Jurkat, Clone E6-1 (cell line): ENCODE measurements at regions not wholly inside any gene's neighbourhood (a gene's known extent, or its start where the extent isn't known, plus 50 kb on each side); places are given as distances from the start of the nearest gene placed in this dataset.
"Not testable (repeated sequence)": the region's sequence is repeated elsewhere in the genome, so short reads cannot be mapped to it uniquely, and the experiment has no call there.

Experiments
- DNase-seq: peaks from one replicate; pipeline ENCODE4 v3.0.0-alpha.2; 2011; ENCODE audit warnings: low read depth, low spot score
- H3K4me3 ChIP-seq: 2 replicates; pipeline ENCODE4 v1.5.1; 2011; ENCODE audit warnings: mild to moderate bottlenecking, low read length, control low read depth, moderate library complexity

GRCh38 chr12:90460681-90461080 is 494.3 kb downstream of the CCER1 start:
- no peak overlapping the region for H3K4me3 ChIP-seq
- no peak for DNase-seq

DNA sequence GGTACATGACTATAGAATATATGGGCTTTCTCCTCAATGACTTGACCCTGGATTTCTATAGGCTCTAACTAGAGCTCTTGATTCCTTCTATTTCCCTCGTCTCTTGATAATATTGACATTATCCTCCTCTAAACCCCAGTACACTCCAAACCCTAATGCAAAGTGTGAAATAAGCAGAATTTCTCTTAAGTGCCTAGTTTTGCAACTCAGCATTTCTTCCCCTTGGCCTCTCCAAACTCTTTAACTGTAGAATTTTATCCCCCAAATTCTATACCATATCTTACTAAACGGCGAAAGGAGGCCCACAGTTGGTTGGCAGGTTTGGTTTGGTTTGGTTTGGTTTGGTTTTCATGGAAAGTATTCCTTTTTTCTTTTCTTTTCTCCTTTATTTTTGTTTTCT is 498.7 kb downstream of the CCER1 start:
- no peak overlapping the region for H3K4me3 ChIP-seq
- DNase-seq, result no peak

DNA sequence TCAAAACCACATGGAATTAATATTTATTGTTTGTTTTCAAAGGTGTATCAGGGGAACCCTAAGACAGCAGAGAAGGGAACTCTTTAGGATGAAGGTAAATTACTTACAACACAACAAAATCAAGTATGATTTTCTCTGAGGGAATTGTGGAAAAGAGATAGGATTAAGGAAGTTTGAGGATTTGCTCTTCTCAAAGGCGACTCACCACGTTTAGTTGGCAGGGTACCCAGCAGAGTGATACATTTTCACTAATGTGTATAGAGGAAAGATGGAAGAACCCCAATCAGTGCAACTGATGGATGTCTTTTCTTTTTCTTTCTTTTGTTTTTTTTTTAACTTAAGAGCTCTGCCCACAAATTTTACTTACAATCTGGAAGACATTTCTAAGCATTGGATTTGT is 499.2 kb downstream of the CCER1 start:
- no peak overlapping the region for H3K4me3 ChIP-seq
- DNase-seq, result no peak

- DNase-seq, result no peak
- no peak overlapping the region for H3K4me3 ChIP-seq
Observed at GRCh38 chr12:90449611-90450010, 505.4 kb downstream of the CCER1 start.

DNA sequence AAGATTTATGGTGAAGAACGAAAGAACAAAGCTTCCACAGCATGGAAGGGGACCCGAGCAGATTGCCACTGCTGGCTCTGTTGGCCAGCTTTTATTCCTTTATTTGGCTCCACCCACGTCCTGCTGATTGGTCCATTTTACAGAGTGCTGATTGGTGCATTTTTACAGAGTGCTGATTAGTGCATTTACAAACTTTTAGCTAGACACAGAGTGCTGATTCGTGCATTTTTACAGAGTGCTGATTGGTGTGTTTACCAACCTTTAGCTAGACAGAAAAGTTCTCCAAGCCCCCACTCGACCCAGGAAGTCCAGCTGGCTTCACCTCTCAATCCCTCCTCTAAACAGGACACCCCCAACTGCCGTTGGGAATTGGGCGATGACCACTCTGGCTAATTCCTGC is 511.5 kb downstream of the CCER1 start:
- not testable (repeated sequence) for DNase-seq, H3K4me3 ChIP-seq

- no peak overlapping the region for H3K4me3 ChIP-seq
- no peak for DNase-seq
Observed at GRCh38 chr12:90441431-90441830, 513.5 kb downstream of the CCER1 start.

GRCh38 chr12:90428881-90429280 is 526.1 kb downstream of the CCER1 start:
- DNase-seq, result no peak
- H3K4me3 ChIP-seq, result no peak overlapping the region

DNA sequence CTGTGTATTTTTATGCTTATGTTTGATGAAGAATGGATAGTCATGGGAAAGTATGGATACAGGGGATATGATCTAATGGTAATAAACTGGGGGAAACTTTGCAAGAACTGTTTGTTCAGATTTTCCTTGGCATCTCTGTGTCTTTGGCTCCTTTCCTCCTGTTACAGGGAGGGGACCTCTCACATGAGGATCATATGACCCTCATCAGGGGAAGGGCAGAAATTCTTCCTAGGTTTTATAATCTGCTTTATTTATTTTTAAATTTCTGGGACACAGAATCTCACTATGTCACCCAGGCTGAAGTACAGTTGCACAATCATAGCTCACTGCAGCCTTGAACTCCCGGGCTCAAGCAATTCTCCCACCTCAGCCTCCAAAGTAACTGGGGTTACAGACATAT is 526.5 kb downstream of the CCER1 start:
- DNase-seq, result no peak

DNA sequence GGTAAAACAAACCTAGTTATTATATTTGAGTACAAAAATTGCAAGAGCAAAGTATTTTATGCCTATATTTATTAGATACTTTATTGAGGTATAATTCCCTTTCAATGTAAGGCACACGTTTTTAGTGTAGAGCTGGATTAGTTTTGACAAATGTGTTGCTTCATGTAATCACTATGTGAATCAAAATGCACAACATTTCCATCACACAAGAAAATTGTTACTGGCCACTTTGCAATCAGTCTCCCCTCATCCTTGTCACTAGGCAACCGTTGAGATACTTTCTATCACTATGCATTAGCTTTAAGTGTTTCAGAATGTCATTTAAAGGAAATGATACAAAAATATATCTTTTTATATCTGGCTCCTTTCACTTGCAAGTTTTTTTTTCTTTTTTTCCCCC is 531.0 kb downstream of the CCER1 start:
- DNase-seq, result no peak

More for the DNA sequence above, 526.5 kb downstream of the CCER1 start:
- no peak overlapping the region for H3K4me3 ChIP-seq

GRCh38 chr12:90410962-90411361 is 544.0 kb downstream of the CCER1 start:
- no peak for DNase-seq
- H3K4me3 ChIP-seq, result no peak overlapping the region

More for the DNA sequence above, 531.0 kb downstream of the CCER1 start:
- H3K4me3 ChIP-seq, result no peak overlapping the region

DNA sequence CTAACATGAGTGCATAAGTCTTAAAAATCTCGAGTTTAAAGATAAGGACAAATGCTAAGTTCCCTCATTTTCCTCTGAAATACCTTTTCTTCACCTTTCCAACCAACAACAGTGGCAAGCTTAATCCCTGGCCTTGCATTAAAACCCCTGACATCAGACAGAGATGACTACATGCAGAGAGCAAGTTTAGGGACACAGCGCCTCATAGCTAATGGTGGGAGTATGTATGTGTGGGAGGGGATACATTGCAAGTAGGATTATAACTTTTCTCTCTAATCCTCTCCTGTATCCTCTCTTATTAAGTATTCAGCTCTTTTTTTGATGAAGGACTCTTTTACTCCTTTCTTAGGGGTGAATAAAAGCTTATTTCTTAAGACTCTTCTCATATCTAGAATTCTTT is 547.1 kb downstream of the CCER1 start:
- DNase-seq, result no peak
- no peak overlapping the region for H3K4me3 ChIP-seq

DNA sequence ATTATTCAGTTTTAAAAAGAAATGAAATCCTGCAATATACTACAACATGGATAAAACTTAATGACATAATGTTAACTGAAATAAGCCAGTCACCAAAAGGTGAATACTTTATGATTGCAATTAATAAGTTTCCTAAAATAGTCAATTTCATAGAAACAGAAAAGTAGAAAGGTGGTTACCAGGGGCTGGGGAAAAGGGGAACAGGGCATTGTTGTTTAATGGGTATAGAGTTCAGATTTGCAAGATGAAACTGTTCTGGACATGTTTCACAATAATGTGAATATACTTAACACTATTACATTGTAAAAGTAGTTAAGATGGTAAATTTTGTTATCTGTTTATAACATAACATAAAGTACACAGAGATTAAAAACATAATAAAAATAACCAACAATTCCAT is 550.9 kb downstream of the CCER1 start:
- DNase-seq, result no peak
- H3K4me3 ChIP-seq, result no peak overlapping the region

DNA sequence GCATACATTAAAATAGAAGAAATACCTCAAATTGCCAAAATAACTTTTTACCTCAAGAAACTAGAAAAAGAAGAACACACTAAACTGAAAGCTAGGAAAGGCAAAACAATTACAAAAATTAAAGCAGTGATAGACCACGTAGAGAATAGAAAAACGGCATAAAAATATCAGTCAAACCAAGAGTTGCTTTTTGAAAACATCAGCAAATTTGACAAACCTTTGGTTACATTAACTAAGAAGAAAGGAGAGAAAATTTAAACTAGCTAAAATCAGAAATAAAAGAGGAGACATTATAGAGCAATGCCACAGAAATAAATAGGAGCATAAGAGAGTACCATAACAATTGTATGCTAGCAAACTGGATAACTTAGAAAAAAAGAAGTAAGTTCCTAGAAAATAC is 553.8 kb downstream of the CCER1 start:
- no peak overlapping the region for H3K4me3 ChIP-seq
- no peak for DNase-seq

DNA sequence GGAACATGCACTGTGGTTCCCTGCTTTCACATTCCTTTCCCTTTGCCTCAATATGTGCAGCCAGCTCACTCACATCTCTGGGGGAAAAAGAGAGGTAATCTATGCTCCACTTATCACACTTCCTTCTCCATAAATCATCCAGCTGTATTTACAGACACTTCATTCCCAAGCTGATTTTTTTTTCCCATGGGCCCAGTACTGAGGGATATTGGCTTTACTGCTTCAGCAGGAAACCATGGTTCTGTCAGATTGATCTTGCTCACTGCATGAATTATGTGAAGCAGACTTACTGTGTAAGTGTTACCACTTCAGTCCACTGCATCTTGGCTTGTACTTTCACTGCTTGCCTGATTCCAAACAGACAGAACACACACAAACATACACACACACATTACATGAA is 555.6 kb downstream of the CCER1 start:
- DNase-seq, result no peak

DNA sequence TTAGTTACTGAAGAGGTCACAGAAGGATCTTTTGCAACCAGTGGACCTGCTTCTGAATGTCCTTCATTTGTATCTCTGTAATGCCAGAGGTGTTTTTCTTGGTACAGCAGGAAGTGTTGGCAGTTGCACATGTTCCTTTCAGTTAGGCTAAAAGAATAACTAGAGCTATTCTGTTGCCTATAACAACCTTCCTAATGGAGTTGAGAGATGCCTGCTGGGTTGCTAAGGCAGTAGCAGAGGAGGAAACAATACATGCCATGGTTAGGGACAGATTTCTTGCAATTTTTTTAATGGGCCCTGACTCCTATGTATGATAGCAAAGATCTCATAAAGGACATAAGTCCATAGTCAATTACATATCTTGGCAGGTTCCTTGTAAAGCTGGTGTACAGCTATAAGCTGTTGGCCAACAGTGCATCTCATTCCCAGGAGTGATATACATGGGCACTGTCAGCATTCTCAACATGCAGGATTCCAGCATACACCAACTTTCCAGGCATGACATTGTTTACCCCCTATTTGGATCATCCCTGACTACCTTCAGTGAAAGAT is 556.6 kb downstream of the CCER1 start:
- DNase-seq, result no peak
- no peak overlapping the region for H3K4me3 ChIP-seq

More for the DNA sequence above, 555.6 kb downstream of the CCER1 start:
- H3K4me3 ChIP-seq, result no peak overlapping the region

- no peak for DNase-seq
- no peak overlapping the region for H3K4me3 ChIP-seq
Observed at GRCh38 chr12:90396556-90396955, 558.4 kb downstream of the CCER1 start.

- DNase-seq, result no peak
- H3K4me3 ChIP-seq, result no peak overlapping the region
Observed at GRCh38 chr12:90393652-90394051, 561.3 kb downstream of the CCER1 start.

DNA sequence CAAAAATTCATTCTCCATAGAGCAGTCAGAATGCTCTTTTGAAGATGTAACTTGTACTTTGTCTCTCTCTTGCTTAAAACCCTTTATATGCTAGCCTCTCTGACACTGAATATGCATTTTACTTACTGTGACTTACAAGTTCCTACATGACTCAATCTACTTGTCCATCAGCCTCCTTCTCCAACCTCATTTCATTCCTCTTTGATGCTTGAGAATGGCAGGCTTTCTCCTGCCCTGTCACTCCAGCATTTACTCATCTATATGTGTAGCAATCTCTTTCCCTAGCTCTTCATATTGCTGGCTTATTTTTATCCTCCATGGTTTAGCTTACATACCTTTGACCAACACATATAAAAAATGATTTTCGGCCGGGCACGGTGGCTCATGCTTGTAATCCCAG is 561.9 kb downstream of the CCER1 start:
- DNase-seq, result no peak
- H3K4me3 ChIP-seq, result no peak overlapping the region

DNA sequence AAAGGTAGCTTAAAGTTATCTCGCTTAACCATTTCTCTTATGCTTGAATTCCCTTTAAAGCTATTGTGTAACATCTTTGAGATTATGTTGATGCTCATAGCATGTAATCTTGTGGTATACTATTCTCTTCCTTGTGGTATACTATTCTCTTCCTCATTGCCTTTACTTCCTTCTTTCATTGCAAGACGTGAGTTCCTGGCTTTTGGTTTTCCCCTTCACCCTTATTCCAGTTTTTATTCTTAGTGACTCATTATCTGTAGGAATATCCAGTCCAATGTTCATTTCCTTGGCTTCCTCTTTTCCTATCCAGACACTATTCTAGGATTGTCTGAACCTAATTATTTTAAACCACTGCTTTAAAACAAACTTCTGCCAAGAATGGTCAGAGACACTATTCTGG is 564.0 kb downstream of the CCER1 start:
- no peak overlapping the region for H3K4me3 ChIP-seq
- DNase-seq, result no peak

DNA sequence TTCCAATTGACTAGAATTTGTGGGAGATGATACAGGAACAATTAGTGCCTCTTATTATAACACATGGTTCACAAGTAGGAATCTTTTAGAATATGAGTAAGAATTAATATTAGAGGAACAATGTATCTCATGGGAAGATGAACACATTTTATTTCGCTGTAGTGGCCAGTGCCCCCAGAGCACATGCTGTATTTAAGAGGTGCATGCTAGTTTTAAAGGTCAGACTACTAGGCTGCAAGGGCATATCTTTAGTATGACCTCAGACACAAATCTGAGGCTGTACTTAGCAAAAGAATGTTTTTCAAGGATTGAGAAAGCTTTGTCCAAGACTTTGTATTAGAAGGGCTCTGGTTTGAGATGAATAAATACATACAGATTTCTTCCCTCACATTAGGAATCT is 586.9 kb downstream of the CCER1 start:
- no peak for DNase-seq
- no peak overlapping the region for H3K4me3 ChIP-seq

DNA sequence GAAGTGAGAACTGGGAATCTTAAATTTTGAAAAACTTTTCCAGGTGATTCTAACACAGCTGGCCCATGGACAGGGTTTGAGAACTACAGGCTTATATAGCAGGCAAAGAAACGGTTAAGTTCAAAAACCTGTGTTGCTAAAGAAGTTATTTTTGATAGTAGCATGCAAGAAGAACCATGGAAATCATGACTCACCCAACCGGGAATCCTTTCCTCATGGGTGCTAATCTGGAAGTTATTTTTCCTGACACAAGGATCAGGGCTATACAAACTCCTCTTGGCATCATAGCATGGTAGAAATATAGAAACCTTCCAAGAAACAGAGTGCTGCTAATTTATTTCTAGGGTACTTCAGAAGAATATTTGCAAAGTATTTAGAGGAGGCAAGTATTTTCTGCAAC is 588.7 kb downstream of the CCER1 start:
- no peak for DNase-seq
- H3K4me3 ChIP-seq, result no peak overlapping the region

- no peak for DNase-seq
- no peak overlapping the region for H3K4me3 ChIP-seq
Observed at GRCh38 chr12:90360300-90360699, 594.7 kb downstream of the CCER1 start.
